NT2/D1 (cell line): ENCODE measurements at regions not wholly inside any gene's neighbourhood (a gene's known extent, or its start where the extent isn't known, plus 50 kb on each side); places are given as distances from the start of the nearest gene placed in this dataset.

Experiments
- SUZ12 ChIP-seq: IDR thresholded peaks from 2 replicates; pipeline ENCODE4 v1.6.1; 2011; ENCODE audit not compliant: insufficient read length, insufficient read depth; ENCODE audit errors: extremely low read depth
- YY1 ChIP-seq: IDR thresholded peaks from 2 replicates; pipeline ENCODE4 v1.6.1; 2011; ENCODE audit not compliant: insufficient read length, insufficient read depth
- ZNF274 ChIP-seq: IDR thresholded peaks from 2 replicates; pipeline ENCODE4 v1.6.1; 2011; ENCODE audit warnings: mild to moderate bottlenecking, low read depth, low read length

DNA sequence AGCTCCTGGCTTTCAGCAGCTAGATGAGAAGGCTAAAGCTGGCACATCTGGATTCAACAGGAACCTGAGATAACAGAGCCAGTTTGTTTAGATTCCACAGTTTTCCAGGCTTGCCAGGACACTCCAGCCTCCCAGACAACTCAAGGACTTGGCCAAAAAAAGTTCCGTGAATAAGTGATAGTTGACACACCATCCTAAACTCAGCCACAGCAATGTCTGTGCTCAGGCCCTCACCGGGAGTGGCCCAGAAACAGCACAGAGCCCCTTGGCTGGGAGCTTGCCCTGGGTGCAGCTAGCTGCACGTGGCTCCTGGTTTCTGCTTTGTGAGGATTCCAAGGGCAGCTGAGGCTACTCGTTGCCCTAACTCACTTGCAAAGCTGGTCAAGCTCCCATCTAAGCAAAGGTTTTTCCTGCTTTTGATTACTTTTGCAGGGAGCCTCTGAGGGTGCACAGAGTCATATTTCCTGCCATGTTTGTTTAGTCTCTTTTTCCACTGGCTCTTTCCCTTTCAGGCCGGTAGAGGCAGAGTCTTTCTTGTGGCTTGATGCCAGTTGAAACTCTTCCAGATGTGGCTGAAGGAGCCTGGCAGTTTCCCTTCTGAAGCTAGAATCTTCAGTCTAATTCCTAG lies 118.3 kb upstream of the ECI2 start:
- no peak for TF ChIP-seq YY1
- no peak for TF ChIP-seq ZNF274
- TF ChIP-seq SUZ12 = no peak
